Activated CD4-positive, alpha-beta T cell treated with anti-CD3 and anti-CD28 coated beads, Interleukin-2, amount 10 ng/mL, durations not matched to agents 7 days and 5 days (primary cell): ENCODE measurements at regions not wholly inside any gene's neighbourhood (a gene's known extent, or its start where the extent isn't known, plus 50 kb on each side); places are given as distances from the start of the nearest gene placed in this dataset.

Experiments used
- CTCF ChIA-PET: fragments of 350-600 bp; sonication (Branson Sonifier 250); formaldehyde crosslinking; loops from one replicate; lab custom pipeline; 2021; ENCODE audit warnings: antibody characterized with exemption; lab: Charles Lee
- POLR2A ChIA-PET: fragments of 350-600 bp; sonication (Branson Sonifier 250); formaldehyde crosslinking; loops from one replicate; lab custom pipeline; 2021; ENCODE audit warnings: antibody characterized with exemption; lab: Charles Lee
- DNase-seq: peaks from one replicate; pipeline ENCODE4 v3.0.0-alpha.2; 2020
- H3K27ac Mint-ChIP-seq: one replicate; pipeline ENCODE4 v1.8.0; 2021; ENCODE audit warnings: mild to moderate bottlenecking, moderate library complexity, mixed read lengths
- H3K27me3 Mint-ChIP-seq: one replicate; pipeline ENCODE4 v1.8.0; 2021; ENCODE audit warnings: mixed read lengths
- H3K36me3 Mint-ChIP-seq: one replicate; pipeline ENCODE4 v1.8.0; 2021; ENCODE audit warnings: low read depth, mixed read lengths
- H3K4me1 Mint-ChIP-seq: one replicate; pipeline ENCODE4 v1.8.0; 2021; ENCODE audit warnings: mixed read lengths
- H3K4me3 Mint-ChIP-seq: one replicate; pipeline ENCODE4 v1.8.0; 2021; ENCODE audit warnings: mild to moderate bottlenecking, moderate library complexity, mixed read lengths
- H3K9me3 Mint-ChIP-seq: one replicate; pipeline ENCODE4 v1.8.0; 2021; ENCODE audit warnings: mixed read lengths

- no peaks in the 10 kb centered on the region for H3K9me3 Mint-ChIP-seq
- no peaks in the 10 kb centered on the region for H3K4me1 Mint-ChIP-seq
- no peak for DNase-seq
- ChIA-PET POLR2A (no interaction called here), CTCF (no interaction called here)
- H3K36me3 Mint-ChIP-seq: no peaks in the 10 kb centered on the region
- H3K27me3 Mint-ChIP-seq: peaks cover 13% of the 10 kb centered on the region
- no peak overlapping the region for H3K27ac Mint-ChIP-seq
- H3K4me3 Mint-ChIP-seq: no peak overlapping the region
Observed at GRCh38 chr13:112325920-112326645, 50.1 kb upstream of the SPACA7 start.
